HK-2 (cell line): ENCODE measurements at regions not wholly inside any gene's neighbourhood (a gene's known extent, or its start where the extent isn't known, plus 50 kb on each side); places are given as distances from the start of the nearest gene placed in this dataset.
"Not testable (repeated sequence)": the region's sequence is repeated elsewhere in the genome, so short reads cannot be mapped to it uniquely, and the experiment has no call there.

Experiments used
- DNase-seq: peaks from one replicate; pipeline ENCODE4 v3.0.0-alpha.2; 2018; ENCODE audit not compliant: unreplicated experiment

DNA sequence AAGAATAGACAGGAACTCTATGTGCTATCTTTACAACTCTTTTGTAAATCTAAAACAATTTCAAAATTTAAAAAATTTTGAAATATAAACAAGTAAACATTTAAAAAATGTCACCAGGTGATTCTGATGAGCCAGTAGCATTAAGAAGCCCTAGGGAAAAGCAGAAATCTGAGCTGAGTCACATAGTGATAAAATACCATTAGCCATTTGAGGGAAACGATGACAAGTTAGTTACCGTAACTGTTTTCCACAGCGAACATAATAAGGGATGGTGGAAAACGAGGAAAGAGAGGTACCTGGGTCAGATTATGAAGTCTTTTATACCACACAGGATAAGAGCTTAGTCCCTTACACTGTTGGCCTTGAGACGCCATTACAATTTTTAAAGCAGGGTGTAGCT, 55.5 kb downstream of the PRR15 start:
- no peak for DNase-seq

DNA sequence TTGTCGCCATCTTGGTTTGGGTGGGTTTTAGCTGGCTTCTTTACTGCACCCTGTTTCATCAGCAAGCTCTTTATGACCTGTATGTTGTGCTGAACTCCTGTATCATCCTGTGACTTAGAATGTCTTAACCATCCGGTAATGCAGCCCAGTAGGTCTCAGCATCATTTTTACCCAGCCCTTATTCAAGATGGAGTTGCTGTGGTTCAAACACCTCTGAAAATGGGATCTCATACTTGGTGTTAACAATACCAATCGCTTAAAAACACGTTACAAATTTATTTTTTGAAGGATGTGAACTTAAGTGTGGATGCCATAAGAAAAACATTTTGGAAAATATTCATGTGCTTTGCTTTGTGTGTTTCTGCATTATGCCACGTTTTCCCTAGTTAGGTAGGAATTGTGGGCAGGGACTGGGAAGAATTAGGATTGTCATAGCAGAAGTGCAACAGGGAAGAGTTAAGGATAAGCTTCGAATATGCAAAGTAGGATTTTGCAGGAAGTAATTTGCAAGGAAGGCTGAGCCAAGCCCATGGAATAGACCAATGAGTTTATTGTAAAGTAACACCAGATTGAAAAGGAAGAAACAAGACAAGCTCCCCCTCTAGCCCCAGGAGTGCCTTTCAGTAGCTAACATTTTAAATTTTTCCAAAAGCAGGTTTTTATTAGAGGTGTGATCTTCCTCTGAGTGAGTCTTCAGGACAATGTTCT, 56.4 kb downstream of the PRR15 start:
- no peak for DNase-seq

DNA sequence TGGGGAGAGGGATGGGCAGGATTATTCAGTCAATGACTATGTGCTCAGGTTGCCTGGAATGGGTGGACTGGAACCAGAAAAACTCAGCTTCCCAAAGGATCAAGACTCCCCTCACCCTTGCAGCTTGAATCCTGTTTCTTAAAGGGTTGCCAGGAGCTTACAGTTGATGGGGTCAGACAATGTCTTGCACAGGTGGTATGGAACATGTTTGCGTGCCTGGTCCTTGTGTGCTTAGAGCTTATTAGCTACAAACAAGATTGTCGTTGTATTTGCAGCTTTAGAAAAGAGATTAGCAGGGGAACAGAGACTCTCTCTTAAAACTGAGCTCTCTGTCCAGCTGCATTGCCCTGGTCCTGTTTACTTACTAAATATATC, 56.9 kb downstream of the PRR15 start:
- DNase-seq, result no peak

DNA sequence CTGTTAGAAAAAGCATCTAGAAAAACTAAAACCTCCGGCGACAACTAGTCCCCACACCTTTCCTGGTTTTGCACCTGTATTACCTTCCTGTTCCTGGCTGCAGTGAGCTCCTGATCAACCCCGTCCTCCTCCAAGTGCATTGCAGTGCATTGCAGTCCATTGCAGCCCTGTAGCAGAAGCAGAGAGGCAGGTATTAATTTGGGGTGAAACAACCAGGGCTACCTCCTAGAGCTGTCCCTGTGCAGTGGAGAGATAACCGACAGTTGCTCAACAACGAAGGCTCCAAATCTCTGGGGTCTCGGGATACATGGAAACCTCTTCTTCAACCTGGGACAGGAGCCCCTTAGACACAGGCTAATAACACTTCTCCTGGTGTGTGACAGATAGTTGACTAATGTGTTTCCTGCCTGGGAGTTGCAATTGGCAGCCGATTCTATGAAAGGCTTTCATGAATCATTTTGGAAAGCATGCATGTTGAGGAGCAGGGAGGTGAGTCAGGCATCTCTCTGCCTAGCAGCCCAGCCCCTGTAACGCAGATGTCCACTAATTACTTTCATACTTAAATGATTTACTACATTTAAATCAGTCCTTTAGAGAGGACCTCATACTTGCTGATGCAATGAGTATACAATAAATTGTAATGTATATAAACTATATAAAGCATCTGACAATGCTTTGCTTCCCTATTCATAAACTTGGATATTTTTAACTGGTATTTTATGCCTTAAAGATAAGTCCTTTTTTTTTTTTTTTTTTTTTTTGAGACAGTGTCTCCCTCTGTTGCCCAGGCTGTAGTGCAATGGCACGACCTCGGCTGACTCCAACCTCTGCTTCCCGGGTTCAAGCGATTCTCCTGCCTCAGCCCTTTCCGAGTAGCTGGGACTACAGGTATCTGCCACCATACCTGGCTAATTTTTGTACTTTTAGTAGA, 59.0 kb downstream of the PRR15 start:
- DNase-seq, result peak; percentile 46

DNA sequence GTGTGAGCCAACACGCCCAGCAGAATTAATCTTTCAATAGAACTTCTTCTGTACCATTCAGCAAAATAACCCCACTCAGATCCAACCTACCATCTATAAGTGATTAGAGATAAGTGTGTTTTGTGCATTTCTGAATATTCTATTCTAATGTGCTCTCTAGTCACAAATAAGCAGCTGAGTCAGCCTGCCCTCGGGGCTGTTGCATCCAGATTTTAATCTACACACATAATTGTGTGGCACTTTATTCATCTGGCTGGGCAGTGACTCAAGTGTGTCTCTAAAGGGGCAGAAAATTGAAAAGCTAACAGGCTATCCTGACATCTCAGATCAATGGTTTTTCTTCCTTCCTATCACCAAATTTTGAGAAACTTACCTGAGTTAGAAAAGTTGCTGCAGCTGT, 60.3 kb downstream of the PRR15 start:
- no peak for DNase-seq

DNA sequence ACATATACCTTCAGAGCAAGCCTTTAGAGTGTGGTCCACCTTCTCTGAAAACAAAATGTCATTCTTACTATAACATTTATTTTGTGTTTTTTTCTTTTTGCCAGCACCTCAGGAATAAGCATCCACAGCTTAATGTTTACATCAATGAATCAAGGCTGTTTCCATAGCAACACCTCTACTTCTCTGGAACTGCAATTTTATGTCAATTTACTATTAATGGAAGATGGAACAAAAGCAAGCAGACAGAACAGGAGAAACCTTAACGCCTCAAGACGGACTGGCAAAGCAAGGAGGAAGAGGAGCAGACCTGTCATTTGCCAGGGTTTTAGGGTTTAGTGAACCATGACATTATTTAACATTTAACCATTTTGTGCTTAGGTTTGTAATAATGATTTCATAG, 63.1 kb downstream of the PRR15 start:
- DNase-seq, result no peak

DNA sequence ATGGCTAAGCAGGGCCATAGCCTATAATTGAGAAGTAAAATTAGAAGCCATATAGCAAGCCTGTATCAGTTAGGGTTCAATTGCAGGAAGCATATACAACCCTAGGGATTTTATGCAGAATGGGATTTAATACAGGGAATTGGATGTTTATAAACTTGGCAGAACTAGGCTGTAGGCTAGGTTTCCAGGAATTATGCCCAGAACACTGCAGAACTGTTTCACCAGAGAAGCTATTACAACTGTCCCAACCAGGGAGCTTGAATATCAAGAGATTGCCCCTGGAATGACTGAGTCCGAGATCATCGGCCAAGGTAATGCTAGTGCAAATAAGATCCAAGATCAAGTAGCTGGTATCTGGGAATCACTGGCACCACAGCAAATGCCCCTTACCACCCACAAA, 64.0 kb downstream of the PRR15 start:
- DNase-seq, result no peak

DNA sequence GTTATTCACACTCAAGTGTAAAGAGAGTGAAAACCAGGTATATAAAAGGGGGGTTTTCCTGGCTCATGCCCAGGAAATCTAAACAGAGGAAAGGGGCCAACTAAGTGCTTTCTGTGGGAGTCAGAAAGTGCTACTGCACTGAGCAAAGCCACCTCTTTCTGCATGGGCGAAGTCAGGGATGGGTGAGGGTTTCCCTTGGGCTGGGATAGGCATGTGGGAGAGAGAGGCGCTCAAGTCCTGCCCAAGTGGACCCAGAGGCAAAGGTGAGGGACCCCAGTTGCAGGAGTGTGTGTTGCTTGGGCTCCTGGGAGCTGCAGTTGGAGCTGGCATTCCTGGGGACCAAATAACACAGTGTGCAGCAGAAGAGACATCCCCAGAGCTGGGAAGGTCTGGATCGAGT, 65.9 kb downstream of the PRR15 start:
- DNase-seq, result no peak

DNA sequence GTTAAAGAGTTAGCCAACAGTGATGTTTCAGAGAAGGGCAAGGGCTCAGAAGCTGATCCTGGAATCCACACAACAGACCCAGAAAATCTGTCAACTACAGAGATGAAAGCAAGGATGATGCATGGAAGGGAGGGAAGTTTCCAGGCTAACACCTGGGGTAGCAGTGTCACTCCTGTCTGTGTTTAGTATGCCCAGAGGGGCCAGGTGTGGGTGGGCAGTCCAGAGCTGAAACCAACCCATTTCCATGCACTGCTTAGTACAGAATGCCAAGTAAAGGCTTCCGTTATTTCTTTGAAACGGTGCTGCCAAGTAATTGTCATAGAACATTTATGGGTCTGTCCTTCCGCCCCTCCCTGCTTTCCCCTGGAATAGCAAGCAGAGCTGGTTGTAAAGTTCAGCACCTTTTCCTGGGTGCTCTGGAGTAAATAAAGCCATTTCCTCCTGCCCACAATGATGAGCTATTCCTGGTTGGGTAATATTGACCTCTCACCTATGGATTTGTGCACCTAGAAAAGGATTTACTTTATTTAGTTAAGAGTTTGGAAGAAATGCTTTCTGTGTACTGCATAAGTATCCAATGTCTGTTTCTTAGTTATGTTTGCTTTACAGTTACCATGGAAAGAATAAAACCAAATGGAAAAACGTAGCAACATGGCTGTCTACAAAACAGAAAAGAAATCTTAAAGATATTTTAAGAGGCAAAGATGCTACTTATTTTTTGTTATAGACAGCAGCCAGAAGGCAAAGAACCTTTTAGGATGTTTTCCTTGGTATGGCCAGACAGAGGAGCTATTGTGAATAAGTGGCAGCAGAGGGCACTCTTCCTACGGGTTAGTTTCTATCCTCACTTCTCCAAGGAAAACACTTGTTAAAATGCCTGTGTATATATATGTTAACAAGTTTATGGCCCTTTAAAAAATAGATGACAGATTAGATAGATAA, 71.7 kb downstream of the PRR15 start:
- not testable (repeated sequence) for DNase-seq

DNA sequence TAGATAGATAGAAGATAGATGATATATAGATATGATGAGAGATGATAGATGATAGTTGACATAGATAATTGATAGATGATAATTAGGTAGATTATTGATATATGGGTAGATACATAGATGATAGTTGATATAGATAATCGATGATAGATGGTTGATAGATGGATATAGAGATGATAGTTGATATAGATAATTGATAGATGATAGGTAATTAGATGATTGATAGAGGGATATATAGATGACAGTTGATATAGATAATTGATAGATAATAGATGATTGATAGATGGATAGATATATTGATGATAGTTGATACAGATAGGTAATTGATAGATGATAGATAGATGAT, 72.3 kb downstream of the PRR15 start:
- no peak for DNase-seq

DNA sequence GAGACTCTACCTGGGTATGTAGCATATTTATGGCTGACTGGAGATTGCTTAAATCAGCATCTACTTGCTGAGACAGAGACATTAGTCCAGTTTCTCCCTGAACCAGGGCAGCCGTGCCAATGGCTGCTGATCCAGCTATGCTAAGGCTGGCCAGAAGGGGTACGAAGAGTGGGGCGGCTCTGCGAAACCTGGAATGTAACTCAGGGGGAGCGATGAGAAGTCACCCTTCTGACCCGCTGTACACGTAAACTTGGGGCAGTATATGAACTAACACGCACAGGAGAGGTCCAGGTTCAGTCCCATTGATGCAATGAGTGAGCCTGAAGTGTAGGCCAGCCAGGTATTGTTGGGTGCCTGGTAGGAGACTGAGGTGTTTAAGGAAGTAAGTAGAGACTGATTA, 73.7 kb downstream of the PRR15 start:
- DNase-seq, result no peak

DNA sequence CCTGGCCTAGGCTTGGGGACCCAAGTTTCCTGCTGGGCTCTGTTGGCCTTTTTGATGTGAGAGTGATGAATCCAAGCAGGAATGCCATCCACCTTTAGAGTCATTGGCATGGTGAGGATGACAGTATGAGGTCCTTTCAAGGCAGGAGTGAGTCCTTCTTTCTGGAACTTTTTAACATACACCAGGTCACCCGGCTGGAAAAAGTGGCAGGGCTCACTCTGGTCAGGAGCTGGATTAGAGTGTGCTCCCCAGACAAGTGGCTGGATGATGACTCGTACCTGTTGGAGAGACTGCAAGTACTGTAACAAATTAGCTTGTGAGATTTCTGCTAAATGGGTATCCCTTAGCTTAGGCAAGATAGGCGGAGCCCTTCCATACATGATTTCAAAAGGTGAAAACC, 75.2 kb downstream of the PRR15 start:
- DNase-seq, result peak; percentile 28

DNA sequence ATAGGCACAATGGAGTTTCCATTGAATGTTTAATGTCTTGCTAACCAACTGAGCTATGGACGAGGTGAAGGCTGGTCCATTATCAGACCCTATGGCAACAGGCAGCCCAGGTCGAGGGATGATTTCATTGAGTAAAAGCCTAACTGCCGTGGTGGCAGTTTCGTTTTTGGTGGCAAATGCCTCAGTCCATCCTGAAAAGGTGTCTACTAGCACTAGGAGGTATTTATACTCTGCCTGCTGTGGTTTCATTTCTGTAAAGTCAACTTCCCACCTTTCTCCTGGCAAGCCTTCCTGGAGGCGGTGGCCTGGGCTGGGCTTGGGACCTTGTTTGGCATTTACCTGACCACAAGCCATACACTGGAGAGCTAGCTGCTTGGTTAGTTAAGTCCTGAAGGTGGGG, 75.8 kb downstream of the PRR15 start:
- DNase-seq, result no peak

DNA sequence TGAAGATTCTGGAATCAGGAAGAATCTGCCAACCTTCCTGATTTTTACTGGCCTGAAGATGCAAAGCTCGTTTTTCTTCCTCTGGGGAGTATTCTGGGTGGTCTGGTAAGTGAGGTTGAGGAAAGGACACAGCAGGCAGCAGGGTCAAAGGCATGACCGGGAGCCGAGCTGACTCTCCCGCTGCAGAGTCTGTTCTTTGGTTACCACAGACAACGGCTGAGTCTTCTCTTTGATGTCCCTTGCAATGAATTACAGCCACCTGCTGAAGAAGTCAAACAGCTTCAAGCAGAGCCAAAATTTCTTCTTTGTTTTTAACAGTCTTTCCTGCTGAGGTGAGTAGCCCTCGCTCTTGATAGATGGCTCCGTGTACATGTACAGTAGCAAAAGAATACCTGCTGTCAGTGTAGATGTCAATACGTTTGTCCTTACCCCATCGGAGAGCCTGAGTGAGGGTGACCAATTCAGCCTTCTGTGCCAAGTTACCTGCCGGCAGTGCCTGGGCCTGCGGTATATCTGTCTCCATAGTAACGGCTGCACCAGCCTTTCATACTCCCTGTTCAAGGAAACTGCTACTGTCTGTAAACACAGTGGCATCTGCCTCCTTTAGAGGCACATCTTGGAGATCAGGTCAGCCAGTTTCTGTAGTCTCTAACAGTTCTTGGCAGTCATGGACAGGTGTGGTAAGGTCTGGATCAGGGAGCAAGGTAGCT, 76.4 kb downstream of the PRR15 start:
- DNase-seq, result no peak

DNA sequence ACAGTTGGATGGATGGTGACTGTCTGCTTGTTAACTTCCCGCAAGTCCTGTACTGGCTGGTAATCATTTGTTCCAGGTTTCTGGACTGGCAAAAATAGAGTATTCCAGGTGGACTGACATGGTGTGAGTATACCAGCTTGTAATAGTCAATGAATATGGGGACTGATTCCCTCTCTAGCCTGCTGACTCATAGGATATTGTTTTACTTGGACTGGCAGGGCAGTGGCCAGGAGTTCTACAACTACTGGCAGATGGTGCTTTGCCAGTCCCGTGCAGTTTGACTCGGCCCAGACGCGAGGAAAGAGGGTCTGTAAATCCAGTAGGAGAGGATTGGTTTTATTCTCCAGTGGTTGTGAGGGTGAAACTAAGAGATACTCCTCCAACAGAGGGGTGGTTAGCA, 78.0 kb downstream of the PRR15 start:
- no peak for DNase-seq

DNA sequence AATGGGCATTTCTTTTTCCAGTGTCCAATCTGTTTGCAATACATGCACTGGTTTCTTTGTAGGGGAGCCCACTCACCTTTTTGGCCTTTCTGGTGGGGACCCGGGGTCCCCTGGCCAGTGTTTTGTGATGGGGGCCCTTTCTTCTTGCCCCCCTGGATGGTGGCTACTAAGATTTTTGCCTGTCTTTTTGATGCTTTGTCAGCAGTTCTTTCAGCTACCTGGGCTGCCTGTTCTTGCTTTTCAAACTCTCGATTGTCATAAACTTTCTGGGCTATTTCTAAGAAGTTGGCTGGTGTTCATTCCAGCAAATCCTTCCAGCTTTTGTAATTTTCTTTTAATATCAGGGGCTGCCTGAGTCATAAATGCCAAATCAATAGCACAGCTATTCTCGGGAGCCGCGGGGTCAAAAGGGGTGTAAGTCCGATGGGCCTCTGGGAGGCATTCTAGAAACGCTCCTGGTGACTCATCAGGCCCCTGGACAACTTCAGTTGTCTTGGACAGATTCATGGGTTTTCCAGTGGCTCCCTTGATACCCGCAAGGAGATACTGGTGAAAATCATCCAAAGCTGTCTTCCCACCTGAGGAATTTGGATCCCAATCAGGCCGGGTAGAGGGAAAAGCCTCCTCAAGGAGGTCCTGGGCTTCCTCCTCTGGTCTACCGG, 79.0 kb downstream of the PRR15 start:
- no peak for DNase-seq

DNA sequence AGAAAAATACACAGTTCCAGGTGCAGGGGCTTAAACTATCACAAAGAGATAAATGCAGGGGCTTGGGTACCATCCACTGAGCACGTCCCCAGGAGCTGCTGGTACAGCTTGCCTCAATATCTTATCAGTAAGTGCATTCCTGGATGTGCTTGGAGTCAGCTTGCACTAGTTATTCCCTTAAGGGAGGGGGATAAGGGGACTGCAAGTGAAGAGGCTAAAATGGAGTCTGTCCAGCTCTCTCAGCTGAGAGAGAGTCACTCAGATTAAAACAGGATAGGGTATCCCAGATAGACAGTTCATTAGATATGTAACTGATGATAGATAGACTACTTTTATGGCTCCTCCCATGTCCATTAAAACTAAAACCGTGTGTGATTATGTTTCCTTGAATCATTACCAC, 82.5 kb downstream of the PRR15 start:
- DNase-seq, result not testable (repeated sequence)

DNA sequence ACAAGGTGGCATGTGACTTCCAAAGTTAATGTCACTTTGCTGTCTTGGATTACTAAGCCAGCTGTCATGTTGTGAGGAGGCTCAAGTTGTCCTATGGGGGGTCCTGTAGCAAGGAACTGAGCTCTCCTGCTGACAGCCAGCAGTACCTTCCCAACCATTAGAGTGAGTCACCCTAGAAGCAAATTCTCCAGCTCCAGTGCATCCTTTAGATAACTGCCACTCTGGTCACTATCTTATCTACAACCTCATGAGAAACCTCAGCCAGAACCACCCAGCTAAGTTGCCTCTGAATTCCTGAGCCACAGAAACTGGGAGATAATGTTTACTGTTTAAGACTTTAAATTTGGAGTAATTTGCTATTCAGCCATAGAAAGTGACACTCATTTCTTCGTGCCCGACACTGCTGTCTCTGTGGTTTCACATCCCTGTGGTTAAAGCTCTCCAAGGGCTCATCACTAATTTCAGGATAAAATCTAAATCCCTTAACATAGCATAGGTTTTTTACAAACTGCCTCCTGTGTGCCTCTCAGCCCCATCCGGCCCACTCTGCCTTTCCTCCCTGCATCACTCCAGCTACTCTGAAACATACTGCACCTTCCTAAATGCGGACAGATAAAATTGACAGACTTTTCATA, 83.5 kb downstream of the PRR15 start:
- no peak for DNase-seq

DNA sequence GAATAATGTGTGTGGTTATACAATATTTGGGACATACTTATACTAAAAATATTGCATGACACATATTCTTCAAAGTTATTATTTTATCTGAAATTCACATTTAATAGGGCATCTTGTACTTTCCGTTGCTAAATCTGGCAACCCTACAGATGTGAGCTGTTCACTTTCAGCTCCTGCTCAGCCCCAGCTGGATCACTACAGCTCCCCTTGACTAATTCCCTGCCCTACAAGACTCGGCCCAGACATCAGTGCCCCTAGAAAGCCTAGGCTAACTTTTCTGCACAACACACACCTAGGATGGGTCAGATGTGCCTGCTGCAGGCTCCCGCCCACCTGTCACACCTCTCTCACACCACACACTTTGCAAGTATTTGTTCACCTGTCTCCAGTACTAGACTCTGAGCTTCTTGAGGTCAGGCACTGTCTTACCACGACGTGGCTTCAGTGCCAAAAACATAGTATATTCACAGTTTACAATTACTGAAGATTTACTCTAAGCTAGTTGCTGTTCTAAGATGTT, 84.1 kb downstream of the PRR15 start:
- DNase-seq, result not testable (repeated sequence)

DNA sequence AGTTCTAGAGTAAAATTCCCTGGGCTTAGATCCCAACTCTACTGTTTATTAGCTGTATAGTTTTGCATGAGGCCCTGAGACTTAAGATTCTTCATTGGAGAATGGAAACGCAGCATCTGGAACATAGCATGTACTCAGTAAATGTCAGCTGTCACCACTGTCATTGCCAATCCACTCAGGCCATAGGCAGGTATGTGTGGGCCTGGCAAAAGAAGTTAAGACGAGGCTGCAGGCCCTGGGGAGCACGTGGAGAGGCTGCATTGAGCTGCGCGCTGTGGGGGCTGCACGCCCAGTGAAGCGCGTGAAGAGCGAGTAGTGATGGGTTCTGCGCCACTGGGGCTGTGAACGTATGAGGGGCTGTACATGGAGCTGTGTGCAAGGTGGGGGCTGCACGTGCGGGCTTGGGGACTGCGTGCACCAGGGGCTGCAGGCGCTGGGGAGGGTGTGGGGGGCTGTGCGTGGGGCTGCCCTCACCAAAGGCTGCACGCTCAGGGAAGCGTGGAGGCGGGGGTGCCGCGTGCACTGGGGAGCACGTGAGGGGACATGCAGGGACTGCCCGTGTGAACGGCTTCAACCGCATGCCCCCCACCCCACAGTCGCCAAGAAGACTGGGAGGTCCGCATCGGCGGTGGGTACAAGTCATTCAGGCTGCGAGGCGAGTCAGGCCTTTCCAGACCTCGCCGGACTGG, 85.5 kb downstream of the PRR15 start:
- DNase-seq, result no peak
